ENCODE measurements at regions not wholly inside any gene's neighbourhood (a gene's known extent, or its start where the extent isn't known, plus 50 kb on each side); places are given as distances from the start of the nearest gene placed in this dataset.

DNA sequence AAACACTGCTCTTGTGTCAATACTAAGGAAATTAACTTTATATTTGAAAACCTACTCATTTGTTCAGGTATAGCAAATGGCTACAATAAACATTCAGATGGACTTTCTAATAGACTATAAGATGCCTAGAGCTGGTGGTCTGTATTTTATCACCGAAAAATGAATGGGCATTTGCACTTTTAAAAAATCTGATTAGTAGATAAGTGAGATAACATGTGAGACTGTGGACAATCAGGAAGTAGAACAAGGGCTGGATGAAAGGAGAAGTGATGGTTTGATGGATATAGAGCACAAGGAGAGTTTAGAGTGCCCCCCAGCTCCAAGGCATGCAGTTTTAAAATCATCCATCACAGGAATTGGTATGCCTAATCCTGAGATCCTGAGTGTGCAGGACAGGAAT lies 308.4 kb upstream of the RARB start:
- Histone ChIP-seq H3K27me3 (ENCODE audit: control insufficient read depth, insufficient read depth, low read length, poor library complexity, severe bottlenecking) (no peaks in the 10 kb centered on the region), H3K9me3 (ENCODE audit: control insufficient read depth, low read length) (no peaks in the 10 kb centered on the region), H3K4me3 (ENCODE audit: low read length) (no peak overlapping the region), H3K27ac (ENCODE audit: low read depth, low read length) (no peak overlapping the region), H3K4me1 (ENCODE audit: control insufficient read depth, insufficient read depth, low read length) (peaks cover 6% of the 10 kb centered on the region), H3K9ac (ENCODE audit: extremely low read depth, low read length, poor library complexity, severe bottlenecking) (no peak overlapping the region), H3K36me3 (ENCODE audit: control insufficient read depth, insufficient read depth, low read length) (no peaks in the 10 kb centered on the region)
- Mint-ChIP-seq H3K27me3 (ENCODE audit: insufficient read depth) (no peaks in the 10 kb centered on the region), H3K9me3 (no peaks in the 10 kb centered on the region), H3K4me3 (no peak overlapping the region), H3K4me1 (peaks cover 8% of the 10 kb centered on the region), H3K27ac (no peak overlapping the region), H3K36me3 (ENCODE audit: low read depth) (no peaks in the 10 kb centered on the region)
- 98 to 100% methylated on average over 1 of the region's 1 CpG for WGBS, 2 experiments (ENCODE audit: insufficient coverage in 1 of 2, insufficient read length in 1 of 2)
- DNase-seq = no peak
- TF ChIP-seq, protein P1, sequence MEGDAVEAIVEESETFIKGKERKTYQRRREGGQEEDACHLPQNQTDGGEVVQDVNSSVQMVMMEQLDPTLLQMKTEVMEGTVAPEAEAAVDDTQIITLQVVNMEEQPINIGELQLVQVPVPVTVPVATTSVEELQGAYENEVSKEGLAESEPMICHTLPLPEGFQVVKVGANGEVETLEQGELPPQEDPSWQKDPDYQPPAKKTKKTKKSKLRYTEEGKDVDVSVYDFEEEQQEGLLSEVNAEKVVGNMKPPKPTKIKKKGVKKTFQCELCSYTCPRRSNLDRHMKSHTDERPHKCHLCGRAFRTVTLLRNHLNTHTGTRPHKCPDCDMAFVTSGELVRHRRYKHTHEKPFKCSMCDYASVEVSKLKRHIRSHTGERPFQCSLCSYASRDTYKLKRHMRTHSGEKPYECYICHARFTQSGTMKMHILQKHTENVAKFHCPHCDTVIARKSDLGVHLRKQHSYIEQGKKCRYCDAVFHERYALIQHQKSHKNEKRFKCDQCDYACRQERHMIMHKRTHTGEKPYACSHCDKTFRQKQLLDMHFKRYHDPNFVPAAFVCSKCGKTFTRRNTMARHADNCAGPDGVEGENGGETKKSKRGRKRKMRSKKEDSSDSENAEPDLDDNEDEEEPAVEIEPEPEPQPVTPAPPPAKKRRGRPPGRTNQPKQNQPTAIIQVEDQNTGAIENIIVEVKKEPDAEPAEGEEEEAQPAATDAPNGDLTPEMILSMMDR (conservative IDR thresholded peaks at IDR 0.05) = no peak

DNA sequence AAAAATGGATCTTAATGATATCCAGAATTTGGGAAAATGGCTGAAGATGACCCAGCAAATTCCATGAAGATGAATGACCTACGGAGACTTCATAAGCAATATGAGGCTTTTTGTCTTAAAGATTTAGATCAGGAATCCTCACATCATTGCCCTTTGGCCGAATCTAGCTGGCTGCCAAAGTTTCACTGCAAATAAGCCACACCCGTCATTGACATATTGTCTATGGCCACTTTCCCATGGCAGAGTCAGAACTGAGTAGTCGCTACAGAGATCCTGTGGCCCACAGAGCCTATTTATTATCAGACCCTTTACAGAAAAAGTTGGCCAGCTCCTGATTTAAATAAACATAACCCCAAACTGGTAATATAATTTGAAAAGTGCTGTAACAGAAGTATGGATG lies 307.4 kb upstream of the RARB start:
- Mint-ChIP-seq H3K4me3 (no peak overlapping the region), H3K27ac (no peak overlapping the region), H3K36me3 (ENCODE audit: low read depth) (no peaks in the 10 kb centered on the region), H3K4me1 (peaks cover 8% of the 10 kb centered on the region), H3K9me3 (no peaks in the 10 kb centered on the region), H3K27me3 (ENCODE audit: insufficient read depth) (no peaks in the 10 kb centered on the region)
- no peak overlapping the region for H3K9ac ChIP-seq (ENCODE audit: extremely low read depth, low read length, poor library complexity, severe bottlenecking)
- no peaks in the 10 kb centered on the region for H3K27me3 ChIP-seq (ENCODE audit: control insufficient read depth, insufficient read depth, low read length, poor library complexity, severe bottlenecking)
- H3K36me3 ChIP-seq (ENCODE audit: control insufficient read depth, insufficient read depth, low read length) = no peaks in the 10 kb centered on the region
- no peak overlapping the region for H3K4me3 ChIP-seq (ENCODE audit: low read length)
- peaks cover 6% of the 10 kb centered on the region for H3K4me1 ChIP-seq (ENCODE audit: control insufficient read depth, insufficient read depth, low read length)
- no peaks in the 10 kb centered on the region for H3K9me3 ChIP-seq (ENCODE audit: control insufficient read depth, low read length)
- 89 to 95% methylated on average over 3 to 4 of the region's 4 CpGs for WGBS, 2 experiments (ENCODE audit: insufficient coverage in 1 of 2, insufficient read length in 1 of 2)
- DNase-seq = no peak
- TF ChIP-seq, protein P1 (conservative IDR thresholded peaks at IDR 0.05) = no peak
- no peak overlapping the region for H3K27ac ChIP-seq (ENCODE audit: low read depth, low read length)

DNA sequence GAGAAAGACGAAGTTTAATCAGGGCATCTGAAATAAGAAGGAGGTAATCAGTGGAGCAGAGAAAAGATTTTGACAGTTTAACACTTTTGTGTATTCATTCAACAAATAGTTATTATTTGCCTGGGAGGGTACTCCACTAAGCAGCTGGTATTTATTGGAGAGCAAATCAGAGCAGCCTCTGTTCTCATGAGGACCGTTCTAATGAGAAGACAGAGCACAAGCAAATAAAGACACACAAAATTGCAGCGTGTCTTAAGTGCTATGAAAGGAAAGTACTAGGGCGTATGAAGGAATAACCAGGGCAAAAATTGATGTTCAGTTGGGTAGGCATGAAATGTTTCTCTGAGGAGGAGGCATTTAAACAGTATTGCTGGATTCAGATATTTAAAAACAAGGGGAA lies 302.9 kb upstream of the RARB start:
- no peak overlapping the region for H3K9ac ChIP-seq (ENCODE audit: extremely low read depth, low read length, poor library complexity, severe bottlenecking)
- H3K36me3 ChIP-seq (ENCODE audit: control insufficient read depth, insufficient read depth, low read length) = no peaks in the 10 kb centered on the region
- H3K27me3 ChIP-seq (ENCODE audit: control insufficient read depth, insufficient read depth, low read length, poor library complexity, severe bottlenecking) = no peaks in the 10 kb centered on the region
- Mint-ChIP-seq H3K36me3 (ENCODE audit: low read depth) (peaks cover 4% of the 10 kb centered on the region), H3K4me1 (no peaks in the 10 kb centered on the region), H3K9me3 (peaks cover 20% of the 10 kb centered on the region), H3K4me3 (no peak overlapping the region), H3K27me3 (ENCODE audit: insufficient read depth) (peaks cover 3% of the 10 kb centered on the region), H3K27ac (no peak overlapping the region)
- TF ChIP-seq, protein P1 (conservative IDR thresholded peaks at IDR 0.05) = no peak
- no peak for DNase-seq
- H3K4me3 ChIP-seq (ENCODE audit: low read length) = no peak overlapping the region
- no peaks in the 10 kb centered on the region for H3K4me1 ChIP-seq (ENCODE audit: control insufficient read depth, insufficient read depth, low read length)
- H3K27ac ChIP-seq (ENCODE audit: low read depth, low read length) = no peak overlapping the region
- WGBS, 2 experiments (ENCODE audit: insufficient coverage in 1 of 2, insufficient read length in 1 of 2) = 90 to 93% methylated on average over 3 to 4 of the region's 4 CpGs
- H3K9me3 ChIP-seq (ENCODE audit: control insufficient read depth, low read length) = peaks cover 33% of the 10 kb centered on the region

All from endodermal cell (in vitro differentiated cells).